GM19099 (cell line): ENCODE measurements at regions not wholly inside any gene's neighbourhood (a gene's known extent, or its start where the extent isn't known, plus 50 kb on each side); places are given as distances from the start of the nearest gene placed in this dataset.

Source experiments
- POLR2A ChIP-seq: IDR thresholded peaks from 3 replicates; pipeline ENCODE4 v1.6.1; 2011; ENCODE audit warnings: low read depth; ENCODE audit not compliant: insufficient read length; ENCODE audit errors: extremely low read depth

- no peak for TF ChIP-seq POLR2A
Measured at GRCh38 chr4:3818371-3818770, 52.2 kb downstream of the ADRA2C start.

- TF ChIP-seq POLR2A: no peak
Measured at GRCh38 chr4:3819210-3819919, 53.2 kb downstream of the ADRA2C start.

GRCh38 chr4:3820016-3820805 is 54.0 kb downstream of the ADRA2C start:
- TF ChIP-seq POLR2A: no peak

- no peak for TF ChIP-seq POLR2A
Measured at GRCh38 chr4:3820806-3821579, 54.8 kb downstream of the ADRA2C start.

- TF ChIP-seq POLR2A: no peak
Measured at GRCh38 chr4:3821580-3822229, 55.5 kb downstream of the ADRA2C start.

GRCh38 chr4:3822230-3822947 is 56.2 kb downstream of the ADRA2C start:
- no peak for TF ChIP-seq POLR2A

- no peak for TF ChIP-seq POLR2A
Measured at GRCh38 chr4:3823496-3824341, 57.5 kb downstream of the ADRA2C start.

GRCh38 chr4:3824521-3825270 is 58.5 kb downstream of the ADRA2C start:
- TF ChIP-seq POLR2A: no peak

- no peak for TF ChIP-seq POLR2A
Measured at GRCh38 chr4:3825530-3825929, 59.3 kb downstream of the ADRA2C start.

GRCh38 chr4:3826247-3827172 is 60.3 kb downstream of the ADRA2C start:
- TF ChIP-seq POLR2A: no peak

- no peak for TF ChIP-seq POLR2A
Measured at GRCh38 chr4:3827616-3828492, 61.7 kb downstream of the ADRA2C start.
